ENCODE measurements at regions not wholly inside any gene's neighbourhood (a gene's known extent, or its start where the extent isn't known, plus 50 kb on each side); places are given as distances from the start of the nearest gene placed in this dataset.

DNA sequence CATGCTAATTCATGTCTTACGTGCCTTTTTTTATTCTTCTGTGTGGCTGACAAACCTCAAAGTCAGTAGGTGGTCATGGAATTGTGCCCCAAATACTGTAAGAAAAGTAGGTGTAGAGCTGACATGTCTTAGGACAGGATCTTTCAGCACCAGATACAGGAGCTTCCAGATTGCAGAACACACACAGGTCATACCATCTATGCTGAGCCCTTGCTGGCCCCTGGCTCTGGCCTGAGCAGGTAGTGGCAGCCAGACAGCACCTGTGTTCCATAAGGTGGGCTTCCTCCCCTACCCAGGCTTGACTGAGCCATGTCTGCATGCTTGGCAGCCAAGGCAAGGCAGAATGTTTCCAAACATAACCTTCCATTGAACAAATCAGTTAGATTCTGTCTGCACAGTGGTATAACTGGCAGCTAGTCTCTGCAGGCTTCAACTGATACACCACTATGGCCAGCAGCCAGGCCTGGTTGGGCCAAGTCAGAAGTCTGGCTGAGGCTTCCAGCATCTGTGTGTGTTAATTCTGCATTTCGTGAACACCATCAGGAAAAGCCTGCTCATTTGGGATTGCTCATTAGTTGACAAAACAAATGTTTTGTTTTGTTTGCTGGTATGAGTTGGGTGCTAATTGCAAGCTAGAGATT, 366.5 kb downstream of the FOXA2 start:
- Histone ChIP-seq H3K27ac (no peak overlapping the region), H3K4me2 (ENCODE audit: low read length) (no peak overlapping the region), H3K9ac (no peak overlapping the region), H3K36me3 (ENCODE audit: control insufficient read depth, insufficient read depth, low read length) (no peaks in the 10 kb centered on the region), H3K9me3 (ENCODE audit: control insufficient read depth, low read length) (no peaks in the 10 kb centered on the region), H3K27me3 (ENCODE audit: control insufficient read depth, insufficient read depth, low read length) (peaks cover 4% of the 10 kb centered on the region), H3K4me3 (ENCODE audit: low read depth, low read length) (no peak overlapping the region), H3K4me1 (no peaks in the 10 kb centered on the region), H3K79me2 (no peaks in the 10 kb centered on the region), H2AFZ (no peak overlapping the region)
- TF ChIP-seq, protein P1, sequence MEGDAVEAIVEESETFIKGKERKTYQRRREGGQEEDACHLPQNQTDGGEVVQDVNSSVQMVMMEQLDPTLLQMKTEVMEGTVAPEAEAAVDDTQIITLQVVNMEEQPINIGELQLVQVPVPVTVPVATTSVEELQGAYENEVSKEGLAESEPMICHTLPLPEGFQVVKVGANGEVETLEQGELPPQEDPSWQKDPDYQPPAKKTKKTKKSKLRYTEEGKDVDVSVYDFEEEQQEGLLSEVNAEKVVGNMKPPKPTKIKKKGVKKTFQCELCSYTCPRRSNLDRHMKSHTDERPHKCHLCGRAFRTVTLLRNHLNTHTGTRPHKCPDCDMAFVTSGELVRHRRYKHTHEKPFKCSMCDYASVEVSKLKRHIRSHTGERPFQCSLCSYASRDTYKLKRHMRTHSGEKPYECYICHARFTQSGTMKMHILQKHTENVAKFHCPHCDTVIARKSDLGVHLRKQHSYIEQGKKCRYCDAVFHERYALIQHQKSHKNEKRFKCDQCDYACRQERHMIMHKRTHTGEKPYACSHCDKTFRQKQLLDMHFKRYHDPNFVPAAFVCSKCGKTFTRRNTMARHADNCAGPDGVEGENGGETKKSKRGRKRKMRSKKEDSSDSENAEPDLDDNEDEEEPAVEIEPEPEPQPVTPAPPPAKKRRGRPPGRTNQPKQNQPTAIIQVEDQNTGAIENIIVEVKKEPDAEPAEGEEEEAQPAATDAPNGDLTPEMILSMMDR (IDR thresholded peaks at IDR 0.05) = no peak

DNA sequence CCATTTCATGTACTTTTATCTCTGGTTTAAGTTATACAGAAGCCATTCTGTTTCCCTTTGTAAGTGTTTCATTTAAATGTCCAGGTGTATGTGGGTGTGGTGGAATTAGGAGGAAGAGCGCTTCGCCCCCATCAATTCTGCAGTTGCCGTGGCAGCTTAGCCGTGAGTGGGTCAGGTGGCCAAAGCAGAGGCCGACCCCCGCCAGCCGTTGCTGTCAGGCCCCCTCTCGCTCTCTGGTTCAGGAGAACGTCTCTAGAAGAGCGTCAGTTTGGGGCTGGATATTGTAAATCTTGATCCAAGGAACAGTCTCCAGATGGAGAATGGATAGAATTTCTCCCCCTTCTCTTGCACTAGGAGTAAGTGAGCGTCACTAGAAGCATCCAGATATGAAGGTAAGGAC, 367.4 kb downstream of the FOXA2 start:
- Histone ChIP-seq H3K9ac (no peak overlapping the region), H3K36me3 (ENCODE audit: control insufficient read depth, insufficient read depth, low read length) (no peaks in the 10 kb centered on the region), H3K4me2 (ENCODE audit: low read length) (no peak overlapping the region), H3K27ac (no peak overlapping the region), H3K4me1 (no peaks in the 10 kb centered on the region), H3K79me2 (no peaks in the 10 kb centered on the region), H3K27me3 (ENCODE audit: control insufficient read depth, insufficient read depth, low read length) (peaks cover 4% of the 10 kb centered on the region), H2AFZ (no peak overlapping the region), H3K4me3 (ENCODE audit: low read depth, low read length) (no peak overlapping the region), H3K9me3 (ENCODE audit: control insufficient read depth, low read length) (no peaks in the 10 kb centered on the region)
- TF ChIP-seq, protein P1 (IDR thresholded peaks at IDR 0.05) = no peak

DNA sequence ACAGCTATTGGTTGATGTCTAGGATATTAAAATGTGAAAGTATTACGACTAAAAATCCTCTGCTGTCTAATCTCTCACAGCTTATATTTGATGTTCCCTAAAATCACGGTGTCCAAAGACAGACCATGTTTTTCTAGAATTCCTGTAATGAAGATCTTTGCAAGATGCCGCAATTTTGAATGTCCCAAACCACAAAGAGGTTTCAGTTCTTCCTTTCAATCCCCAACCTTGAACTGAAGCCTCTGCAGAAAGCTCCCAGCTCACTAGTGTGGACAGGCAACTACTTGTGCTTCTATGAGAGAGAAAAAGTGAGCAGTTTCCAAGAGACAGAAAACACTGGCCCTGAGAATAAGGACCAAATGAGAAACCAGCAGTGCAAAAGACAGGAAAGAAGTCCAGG, 370.1 kb downstream of the FOXA2 start:
- H3K4me2 ChIP-seq (ENCODE audit: low read length) = no peak overlapping the region
- no peak overlapping the region for H3K4me3 ChIP-seq (ENCODE audit: low read depth, low read length)
- TF ChIP-seq, protein P1 (IDR thresholded peaks at IDR 0.05) = no peak
- no peaks in the 10 kb centered on the region for H3K79me2 ChIP-seq
- H2AFZ ChIP-seq = no peak overlapping the region
- H3K4me1 ChIP-seq = no peaks in the 10 kb centered on the region
- H3K27ac ChIP-seq = no peak overlapping the region
- no peaks in the 10 kb centered on the region for H3K36me3 ChIP-seq (ENCODE audit: control insufficient read depth, insufficient read depth, low read length)
- no peaks in the 10 kb centered on the region for H3K9me3 ChIP-seq (ENCODE audit: control insufficient read depth, low read length)
- H3K9ac ChIP-seq = no peak overlapping the region
- H3K27me3 ChIP-seq (ENCODE audit: control insufficient read depth, insufficient read depth, low read length) = peaks cover 4% of the 10 kb centered on the region

DNA sequence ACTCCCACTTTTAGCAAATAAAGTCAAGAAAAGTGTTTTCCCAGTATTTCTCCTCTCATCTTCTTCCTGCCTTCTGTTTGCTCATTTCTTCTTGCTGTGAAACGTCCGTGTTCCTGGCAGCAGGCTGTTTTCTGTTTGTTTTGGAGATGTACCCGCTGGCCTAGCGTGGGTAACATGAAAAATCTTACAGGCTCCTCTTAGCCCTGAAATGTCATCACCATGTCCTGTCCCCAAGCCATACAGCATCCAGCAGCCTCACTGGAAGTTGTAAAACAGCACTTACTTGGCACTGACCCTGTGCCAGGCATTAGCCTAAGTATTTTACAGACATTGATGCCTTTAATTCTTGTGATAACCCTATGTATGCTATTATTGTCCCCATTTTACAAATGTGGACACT, 371.1 kb downstream of the FOXA2 start:
- H3K36me3 ChIP-seq (ENCODE audit: control insufficient read depth, insufficient read depth, low read length) = no peaks in the 10 kb centered on the region
- no peak overlapping the region for H3K27ac ChIP-seq
- TF ChIP-seq, protein P1 (IDR thresholded peaks at IDR 0.05) = no peak
- no peak overlapping the region for H2AFZ ChIP-seq
- no peak overlapping the region for H3K4me2 ChIP-seq (ENCODE audit: low read length)
- no peak overlapping the region for H3K4me3 ChIP-seq (ENCODE audit: low read depth, low read length)
- no peaks in the 10 kb centered on the region for H3K9me3 ChIP-seq (ENCODE audit: control insufficient read depth, low read length)
- H3K4me1 ChIP-seq = no peaks in the 10 kb centered on the region
- H3K9ac ChIP-seq = no peak overlapping the region
- H3K27me3 ChIP-seq (ENCODE audit: control insufficient read depth, insufficient read depth, low read length) = peaks cover 4% of the 10 kb centered on the region
- H3K79me2 ChIP-seq = no peaks in the 10 kb centered on the region

DNA sequence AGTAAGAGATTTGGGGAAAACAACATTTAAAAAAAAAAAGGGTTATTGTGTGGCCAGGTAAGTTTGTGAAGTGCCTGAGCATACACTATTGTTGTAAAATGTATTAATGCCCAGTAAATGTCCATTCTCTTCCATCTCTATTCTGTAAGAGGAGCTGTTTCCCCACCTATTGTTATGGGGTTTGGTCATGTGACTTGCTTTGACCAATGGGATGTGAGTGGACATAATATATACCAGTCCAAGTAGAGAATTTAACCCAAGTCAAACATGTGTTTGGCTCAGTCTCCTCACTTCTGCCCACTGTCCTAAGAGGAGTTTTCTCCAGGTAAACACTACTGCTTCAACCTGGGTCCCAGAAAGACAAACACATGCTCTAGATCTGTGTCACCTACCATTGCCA, 377.1 kb downstream of the FOXA2 start:
- TF ChIP-seq, protein P1 (IDR thresholded peaks at IDR 0.05) = no peak
- Histone ChIP-seq H3K9me3 (ENCODE audit: control insufficient read depth, low read length) (no peaks in the 10 kb centered on the region), H3K79me2 (no peaks in the 10 kb centered on the region), H3K4me2 (ENCODE audit: low read length) (no peak overlapping the region), H3K27me3 (ENCODE audit: control insufficient read depth, insufficient read depth, low read length) (no peaks in the 10 kb centered on the region), H3K36me3 (ENCODE audit: control insufficient read depth, insufficient read depth, low read length) (no peaks in the 10 kb centered on the region), H2AFZ (no peak overlapping the region), H3K4me3 (ENCODE audit: low read depth, low read length) (no peak overlapping the region), H3K27ac (no peak overlapping the region), H3K9ac (no peak overlapping the region), H3K4me1 (no peaks in the 10 kb centered on the region)

All from parathyroid adenoma (tissue), 2 donors.